ENCODE measurements at regions not wholly inside any gene's neighbourhood (a gene's known extent, or its start where the extent isn't known, plus 50 kb on each side); places are given as distances from the start of the nearest gene placed in this dataset.
A peak's percentile ranks its signal among the peaks of the same experiment; 100 is the strongest.

GRCh38 chr16:60203525-60204124 is 1469.5 kb upstream of the GOT2 start:
- TF ChIP-seq CTCF (IDR thresholded peaks at IDR 0.05) (peak; percentile 65), PHF8 (IDR thresholded peaks at IDR 0.05; ENCODE audit: borderline replicate concordance, low read depth) (no peak), USF2 (IDR thresholded peaks at IDR 0.05) (no peak), MAZ (IDR thresholded peaks at IDR 0.05; ENCODE audit: borderline replicate concordance, low read depth, low read length) (no peak), POLR2A (IDR thresholded peaks at IDR 0.05; ENCODE audit: low read length) (no peak), MAX (IDR thresholded peaks at IDR 0.05) (no peak), HES2 (IDR thresholded peaks at IDR 0.05) (no peak)
